GM23338 (cell line): ENCODE measurements at regions not wholly inside any gene's neighbourhood (a gene's known extent, or its start where the extent isn't known, plus 50 kb on each side); places are given as distances from the start of the nearest gene placed in this dataset.

Source experiments
- CREB1 ChIP-seq: fragments of 250-450 bp; sonication (Bioruptor Pico); IDR thresholded peaks from 2 replicates; pipeline ENCODE4 v1.5.0; 2020; ENCODE audit warnings: low read depth, mild to moderate bottlenecking, moderate library complexity
- EZH2phosphoT487 ChIP-seq: fragments of 200-600 bp; sonication (generic); IDR thresholded peaks from one replicate; pipeline ENCODE4 v1.8.1; 2018; ENCODE audit warnings: antibody characterized with exemption; ENCODE audit not compliant: unreplicated experiment
- POLR2AphosphoS5 ChIP-seq: IDR thresholded peaks from 2 replicates; pipeline ENCODE4 v1.6.1; 2016; ENCODE audit warnings: antibody characterized with exemption, low read depth
- ZNF331 ChIP-seq: fragments of 250-450 bp; sonication (Bioruptor Pico); IDR thresholded peaks from 2 replicates; pipeline ENCODE4 v1.5.0; 2020; ENCODE audit warnings: low read depth, mild to moderate bottlenecking, moderate library complexity
- TF ChIP-seq, protein P1 (sequence below), 2 experiments: fragments of 200-600 bp in 1 of 2; sonication (generic) in 1 of 2; conservative IDR thresholded peaks; 2 replicates each; pipeline versions ENCODE4 v1.5.1 to v1.6.1; 2016 to 2017; ENCODE audit warnings: antibody characterized with exemption in 2 of 2, low read depth in 2 of 2, mild to moderate bottlenecking in 2 of 2, moderate library complexity in 1 of 2

DNA sequence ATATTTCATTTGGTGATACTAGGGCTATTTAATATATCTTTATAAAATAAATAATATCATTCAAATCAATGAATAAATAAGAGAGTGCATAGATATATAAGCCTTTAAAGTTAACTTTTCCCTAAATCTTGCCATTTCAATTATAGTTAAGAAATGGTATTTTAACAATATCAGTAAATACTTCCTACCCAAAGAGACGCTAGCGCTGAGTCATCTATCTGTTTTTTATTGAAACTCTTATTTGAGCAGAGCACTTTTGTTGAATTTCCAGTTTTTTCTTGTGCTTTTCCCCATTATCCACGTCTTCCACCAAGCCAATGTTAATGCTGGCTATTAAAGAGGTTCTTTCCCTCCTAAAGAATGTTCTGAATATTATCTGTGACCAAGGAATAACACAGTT is 639.3 kb downstream of the DSC3 start:
- TF ChIP-seq, protein P1, sequence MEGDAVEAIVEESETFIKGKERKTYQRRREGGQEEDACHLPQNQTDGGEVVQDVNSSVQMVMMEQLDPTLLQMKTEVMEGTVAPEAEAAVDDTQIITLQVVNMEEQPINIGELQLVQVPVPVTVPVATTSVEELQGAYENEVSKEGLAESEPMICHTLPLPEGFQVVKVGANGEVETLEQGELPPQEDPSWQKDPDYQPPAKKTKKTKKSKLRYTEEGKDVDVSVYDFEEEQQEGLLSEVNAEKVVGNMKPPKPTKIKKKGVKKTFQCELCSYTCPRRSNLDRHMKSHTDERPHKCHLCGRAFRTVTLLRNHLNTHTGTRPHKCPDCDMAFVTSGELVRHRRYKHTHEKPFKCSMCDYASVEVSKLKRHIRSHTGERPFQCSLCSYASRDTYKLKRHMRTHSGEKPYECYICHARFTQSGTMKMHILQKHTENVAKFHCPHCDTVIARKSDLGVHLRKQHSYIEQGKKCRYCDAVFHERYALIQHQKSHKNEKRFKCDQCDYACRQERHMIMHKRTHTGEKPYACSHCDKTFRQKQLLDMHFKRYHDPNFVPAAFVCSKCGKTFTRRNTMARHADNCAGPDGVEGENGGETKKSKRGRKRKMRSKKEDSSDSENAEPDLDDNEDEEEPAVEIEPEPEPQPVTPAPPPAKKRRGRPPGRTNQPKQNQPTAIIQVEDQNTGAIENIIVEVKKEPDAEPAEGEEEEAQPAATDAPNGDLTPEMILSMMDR (conservative IDR thresholded peaks at IDR 0.05; ENCODE audit: low read depth in 2 of 2) = no peak
- TF ChIP-seq ZNF331 (CRISPR knock-in tag) (no peak), EZH2phosphoT487 (no peak), CREB1 (no peak), POLR2AphosphoS5 (no peak)
